Upper lobe of right lung (tissue), 1 donor: ENCODE measurements at regions not wholly inside any gene's neighbourhood (a gene's known extent, or its start where the extent isn't known, plus 50 kb on each side); places are given as distances from the start of the nearest gene placed in this dataset.
"Not testable (repeated sequence)": the region's sequence is repeated elsewhere in the genome, so short reads cannot be mapped to it uniquely, and the experiment has no call there.

Experiments used
- ATAC-seq: fragments of 200-7000 bp; cut with Tn5 transposase; one replicate; pipeline ENCODE4 v1.9.1; 2020; ENCODE audit warnings: mild to moderate bottlenecking, moderate library complexity
- DNase-seq: peaks from one replicate; pipeline ENCODE4 v3.0.0-alpha.2; 2020
- H3K27ac ChIP-seq: fragments of 200-600 bp; one replicate; pipeline ENCODE4 v1.8.0; 2022
- H3K27me3 ChIP-seq: fragments of 200-600 bp; one replicate; pipeline ENCODE4 v1.8.0; 2022; ENCODE audit warnings: mild to moderate bottlenecking
- H3K36me3 ChIP-seq: fragments of 200-600 bp; one replicate; pipeline ENCODE4 v1.8.0; 2022
- H3K4me1 ChIP-seq: fragments of 200-600 bp; one replicate; pipeline ENCODE4 v1.8.0; 2022
- H3K4me3 ChIP-seq: fragments of 200-600 bp; one replicate; pipeline ENCODE4 v1.8.0; 2022; ENCODE audit warnings: mild to moderate bottlenecking
- H3K9me3 ChIP-seq: fragments of 200-600 bp; one replicate; pipeline ENCODE4 v1.8.0; 2022
- intact Hi-C: fragments of 100-400 bp; cut with DNase I; formaldehyde crosslinking; loops from one replicate; pipeline ENCODE4 v1.11.0; 2022
- TF ChIP-seq, protein P1 (sequence below): fragments of 200-600 bp; IDR thresholded peaks from one replicate; pipeline ENCODE4 v1.8.0; 2022; ENCODE audit warnings: antibody characterized with exemption
- donor health status: DM: no; HTN: yes; CAD: no; lungs with severe emphysema.

DNA sequence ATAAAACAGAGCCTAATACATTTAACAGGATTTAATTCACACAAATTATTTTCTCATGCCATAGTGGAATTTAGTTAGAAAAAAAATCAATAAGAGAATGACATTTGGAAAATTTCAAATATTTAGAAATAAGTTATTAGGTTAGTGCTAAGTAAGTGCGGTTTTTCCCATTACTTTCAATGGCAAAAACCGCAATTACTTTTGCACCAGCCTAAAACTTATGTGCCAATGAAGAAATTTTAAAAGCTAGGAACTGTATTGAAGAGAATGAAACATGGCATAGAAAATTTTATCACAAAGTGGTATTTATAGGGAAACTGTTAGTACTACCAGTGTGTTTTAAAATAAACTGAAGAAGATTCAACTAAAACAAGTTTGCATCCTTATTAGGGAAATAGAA is 228.3 kb upstream of the FKBP1C start:
- no peak for DNase-seq
- H3K4me1 ChIP-seq = no peaks in the 10 kb centered on the region
- intact Hi-C loops = no loop called here
- no peaks in the 10 kb centered on the region for H3K36me3 ChIP-seq
- ATAC-seq = no peak
- no peaks in the 10 kb centered on the region for H3K9me3 ChIP-seq
- H3K27ac ChIP-seq = no peak overlapping the region
- TF ChIP-seq, protein P1, sequence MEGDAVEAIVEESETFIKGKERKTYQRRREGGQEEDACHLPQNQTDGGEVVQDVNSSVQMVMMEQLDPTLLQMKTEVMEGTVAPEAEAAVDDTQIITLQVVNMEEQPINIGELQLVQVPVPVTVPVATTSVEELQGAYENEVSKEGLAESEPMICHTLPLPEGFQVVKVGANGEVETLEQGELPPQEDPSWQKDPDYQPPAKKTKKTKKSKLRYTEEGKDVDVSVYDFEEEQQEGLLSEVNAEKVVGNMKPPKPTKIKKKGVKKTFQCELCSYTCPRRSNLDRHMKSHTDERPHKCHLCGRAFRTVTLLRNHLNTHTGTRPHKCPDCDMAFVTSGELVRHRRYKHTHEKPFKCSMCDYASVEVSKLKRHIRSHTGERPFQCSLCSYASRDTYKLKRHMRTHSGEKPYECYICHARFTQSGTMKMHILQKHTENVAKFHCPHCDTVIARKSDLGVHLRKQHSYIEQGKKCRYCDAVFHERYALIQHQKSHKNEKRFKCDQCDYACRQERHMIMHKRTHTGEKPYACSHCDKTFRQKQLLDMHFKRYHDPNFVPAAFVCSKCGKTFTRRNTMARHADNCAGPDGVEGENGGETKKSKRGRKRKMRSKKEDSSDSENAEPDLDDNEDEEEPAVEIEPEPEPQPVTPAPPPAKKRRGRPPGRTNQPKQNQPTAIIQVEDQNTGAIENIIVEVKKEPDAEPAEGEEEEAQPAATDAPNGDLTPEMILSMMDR = no peak
- H3K27me3 ChIP-seq = no peaks in the 10 kb centered on the region
- no peak overlapping the region for H3K4me3 ChIP-seq

- DNase-seq, intact Hi-C loops, H3K36me3 ChIP-seq: not testable (repeated sequence)
Measured at GRCh38 chr6:62991696-62992095, 219.6 kb upstream of the FKBP1C start.

GRCh38 chr6:62993951-62994350 is 217.3 kb upstream of the FKBP1C start:
- Histone ChIP-seq H3K4me3 (no peak overlapping the region), H3K9me3 (no peaks in the 10 kb centered on the region), H3K27ac (no peak overlapping the region), H3K27me3 (no peaks in the 10 kb centered on the region), H3K4me1 (no peaks in the 10 kb centered on the region), H3K36me3 (no peaks in the 10 kb centered on the region)
- no peak for ATAC-seq
- intact Hi-C loops = no loop called here
- TF ChIP-seq, protein P1 = no peak
- DNase-seq = no peak

More at GRCh38 chr6:62991696-62992095, 219.6 kb upstream of the FKBP1C start:
- not testable (repeated sequence) for H3K4me3 ChIP-seq, H3K9me3 ChIP-seq, ATAC-seq, H3K4me1 ChIP-seq, H3K27me3 ChIP-seq, H3K27ac ChIP-seq

DNA sequence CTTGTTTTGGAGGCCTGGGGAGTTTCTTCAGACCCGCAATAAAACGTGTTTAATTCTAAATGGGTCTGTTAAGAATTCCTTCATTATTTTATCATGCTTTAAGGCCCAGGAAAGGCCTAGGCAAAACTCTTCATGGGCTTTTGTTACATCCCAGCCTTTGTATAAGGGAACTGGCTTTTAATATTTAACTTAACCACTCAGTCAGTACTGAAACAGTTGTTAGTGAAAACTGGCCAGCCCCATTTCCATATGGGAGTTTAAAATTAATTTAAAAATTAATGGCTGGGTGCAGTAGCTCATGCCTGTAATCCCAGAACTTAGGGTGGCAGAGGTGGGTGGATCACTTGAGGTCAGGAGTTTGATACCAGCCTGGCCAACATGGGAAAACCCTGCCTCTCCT is 213.2 kb upstream of the FKBP1C start:
- Histone ChIP-seq H3K4me1 (no peaks in the 10 kb centered on the region), H3K36me3 (no peaks in the 10 kb centered on the region), H3K4me3 (no peak overlapping the region), H3K27me3 (no peaks in the 10 kb centered on the region), H3K9me3 (no peaks in the 10 kb centered on the region), H3K27ac (no peak overlapping the region)
- DNase-seq = no peak
- intact Hi-C loops = no loop called here
- TF ChIP-seq, protein P1 = no peak
- ATAC-seq = no peak

DNA sequence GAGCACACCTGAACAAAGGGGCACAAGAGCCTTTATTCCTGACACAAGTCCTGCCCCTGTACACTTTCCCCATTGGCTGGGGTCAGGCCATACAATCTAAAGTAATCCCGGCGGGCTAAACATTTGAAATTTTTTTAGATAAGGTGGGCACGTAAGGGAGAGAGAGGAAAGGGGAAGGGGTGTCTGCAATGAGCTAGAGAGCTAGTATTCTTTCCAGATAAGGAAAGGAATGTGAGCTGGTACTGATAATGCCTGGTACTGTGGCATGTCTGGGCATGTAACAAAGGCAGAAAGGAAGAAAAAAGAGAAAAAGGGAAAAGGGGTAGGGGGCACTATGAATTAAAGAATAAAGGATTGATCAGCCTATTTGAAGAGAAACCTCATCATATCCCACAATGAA is 212.0 kb upstream of the FKBP1C start:
- H3K9me3 ChIP-seq, H3K36me3 ChIP-seq, H3K27ac ChIP-seq, DNase-seq, H3K27me3 ChIP-seq, H3K4me3 ChIP-seq, intact Hi-C loops, ATAC-seq, H3K4me1 ChIP-seq: not testable (repeated sequence)

GRCh38 chr6:62999796-63000195 is 211.5 kb upstream of the FKBP1C start:
- intact Hi-C loops = no loop called here
- H3K4me1 ChIP-seq = no peaks in the 10 kb centered on the region
- TF ChIP-seq, protein P1 = no peak

GRCh38 chr6:63006018-63006417 is 205.3 kb upstream of the FKBP1C start:
- ATAC-seq, H3K4me3 ChIP-seq, H3K27ac ChIP-seq, H3K27me3 ChIP-seq, intact Hi-C loops, H3K4me1 ChIP-seq, H3K9me3 ChIP-seq, DNase-seq, H3K36me3 ChIP-seq: not testable (repeated sequence)

More at GRCh38 chr6:62999796-63000195, 211.5 kb upstream of the FKBP1C start:
- no peak for DNase-seq
- no peaks in the 10 kb centered on the region for H3K27me3 ChIP-seq
- H3K4me3 ChIP-seq = no peak overlapping the region
- H3K36me3 ChIP-seq = no peaks in the 10 kb centered on the region
- no peak overlapping the region for H3K27ac ChIP-seq
- no peaks in the 10 kb centered on the region for H3K9me3 ChIP-seq
- ATAC-seq = no peak

DNA sequence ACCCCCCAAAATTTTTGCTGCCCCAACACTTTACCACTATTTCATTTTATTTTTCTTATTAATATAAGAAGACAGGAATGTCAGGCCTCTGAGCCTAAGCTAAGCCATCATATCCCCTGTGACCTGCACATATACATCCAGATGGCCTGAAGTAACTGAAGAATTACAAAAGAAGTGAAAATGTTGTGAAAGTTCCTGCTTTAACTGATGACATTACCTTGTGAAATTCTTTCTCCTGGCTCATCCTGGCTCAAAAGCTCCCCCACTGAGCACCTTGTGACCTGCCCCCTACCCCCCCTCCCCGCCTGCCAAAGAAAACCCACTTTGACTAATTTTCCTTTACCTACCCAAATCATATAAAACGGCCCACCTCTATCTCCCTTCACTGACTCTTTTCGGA is 200.3 kb upstream of the FKBP1C start:
- H3K36me3 ChIP-seq, H3K27ac ChIP-seq, DNase-seq, H3K27me3 ChIP-seq, H3K4me1 ChIP-seq, intact Hi-C loops, ATAC-seq, H3K9me3 ChIP-seq, H3K4me3 ChIP-seq: not testable (repeated sequence)
